Memory B cell (primary cell): ENCODE measurements at regions not wholly inside any gene's neighbourhood (a gene's known extent, or its start where the extent isn't known, plus 50 kb on each side); places are given as distances from the start of the nearest gene placed in this dataset.
"Not testable (repeated sequence)": the region's sequence is repeated elsewhere in the genome, so short reads cannot be mapped to it uniquely, and the experiment has no call there.

Source experiments
- ATAC-seq: fragments of 150-1000 bp; cut with Tn5 transposase; 2 replicates; pipeline ENCODE4 v1.10.0; 2021; ENCODE audit warnings: low read depth, mild to moderate bottlenecking, moderate library complexity
- DNase-seq, 2 donors: peaks; one replicate each; pipeline ENCODE4 v3.0.0; 2022; ENCODE audit warnings: low spot score in 2 of 2
- H3K27ac Mint-ChIP-seq: one replicate; pipeline ENCODE4 v1.8.0; 2022; ENCODE audit warnings: mild to moderate bottlenecking, moderate library complexity, mixed read lengths
- H3K27me3 Mint-ChIP-seq: one replicate; pipeline ENCODE4 v1.8.0; 2022; ENCODE audit warnings: mixed read lengths
- H3K36me3 Mint-ChIP-seq: one replicate; pipeline ENCODE4 v1.8.0; 2022; ENCODE audit warnings: mild to moderate bottlenecking, mixed read lengths
- H3K4me1 Mint-ChIP-seq: one replicate; pipeline ENCODE4 v1.8.0; 2022; ENCODE audit warnings: mixed read lengths
- H3K4me3 Mint-ChIP-seq: one replicate; pipeline ENCODE4 v1.8.0; 2022; ENCODE audit warnings: mild to moderate bottlenecking, moderate library complexity, mixed read lengths
- H3K9me3 Mint-ChIP-seq: one replicate; pipeline ENCODE4 v1.8.0; 2022; ENCODE audit warnings: mixed read lengths

- no peak for ATAC-seq
- Mint-ChIP-seq H3K4me3 (no peak overlapping the region), H3K27me3 (no peaks in the 10 kb centered on the region), H3K9me3 (peaks cover 4% of the 10 kb centered on the region), H3K27ac (no peak overlapping the region), H3K4me1 (no peaks in the 10 kb centered on the region), H3K36me3 (no peaks in the 10 kb centered on the region)
- DNase-seq, result no peak
Observed at GRCh38 chr2:63738019-63738418, 103.7 kb upstream of the UGP2 start.

GRCh38 chr2:63739180-63739579 lies 102.5 kb upstream of the UGP2 start:
- not testable (repeated sequence) for H3K27me3 Mint-ChIP-seq, ATAC-seq, DNase-seq, H3K4me3 Mint-ChIP-seq, H3K27ac Mint-ChIP-seq, H3K36me3 Mint-ChIP-seq, H3K4me1 Mint-ChIP-seq, H3K9me3 Mint-ChIP-seq

GRCh38 chr2:63740020-63740419 lies 101.7 kb upstream of the UGP2 start:
- no peaks in the 10 kb centered on the region for H3K27me3 Mint-ChIP-seq
- H3K4me1 Mint-ChIP-seq, result no peaks in the 10 kb centered on the region
- H3K27ac Mint-ChIP-seq, result no peak overlapping the region
- no peaks in the 10 kb centered on the region for H3K36me3 Mint-ChIP-seq
- no peak overlapping the region for H3K4me3 Mint-ChIP-seq
- H3K9me3 Mint-ChIP-seq, result peaks cover 4% of the 10 kb centered on the region
- no peak for DNase-seq
- no peak for ATAC-seq

GRCh38 chr2:63740943-63741342 lies 100.8 kb upstream of the UGP2 start:
- Mint-ChIP-seq H3K4me1 (no peaks in the 10 kb centered on the region), H3K9me3 (peaks cover 4% of the 10 kb centered on the region), H3K27me3 (peaks cover 1% of the 10 kb centered on the region), H3K4me3 (no peak overlapping the region), H3K36me3 (no peaks in the 10 kb centered on the region), H3K27ac (no peak overlapping the region)
- DNase-seq (no peak), ATAC-seq (no peak)

GRCh38 chr2:63741884-63742579 lies 99.7 kb upstream of the UGP2 start:
- no peaks in the 10 kb centered on the region for H3K4me1 Mint-ChIP-seq
- H3K9me3 Mint-ChIP-seq, result peaks cover 7% of the 10 kb centered on the region
- H3K27me3 Mint-ChIP-seq, result peaks cover 1% of the 10 kb centered on the region
- ATAC-seq, result no peak
- H3K4me3 Mint-ChIP-seq, result no peak overlapping the region
- no peak for DNase-seq
- H3K36me3 Mint-ChIP-seq, result no peaks in the 10 kb centered on the region
- H3K27ac Mint-ChIP-seq, result no peak overlapping the region

- Mint-ChIP-seq H3K27me3 (peaks cover 1% of the 10 kb centered on the region), H3K4me1 (no peaks in the 10 kb centered on the region), H3K27ac (no peak overlapping the region), H3K36me3 (no peaks in the 10 kb centered on the region), H3K4me3 (no peak overlapping the region), H3K9me3 (peaks cover 11% of the 10 kb centered on the region)
- DNase-seq (no peak), ATAC-seq (no peak)
Observed at GRCh38 chr2:63742580-63742976, 99.1 kb upstream of the UGP2 start.

GRCh38 chr2:63743170-63743981 lies 98.3 kb upstream of the UGP2 start:
- Mint-ChIP-seq H3K27me3 (peaks cover 1% of the 10 kb centered on the region), H3K4me1 (no peaks in the 10 kb centered on the region), H3K4me3 (no peak overlapping the region), H3K27ac (no peak overlapping the region), H3K9me3 (peaks cover 11% of the 10 kb centered on the region), H3K36me3 (no peaks in the 10 kb centered on the region)
- no peak for DNase-seq
- ATAC-seq, result no peak

GRCh38 chr2:63743982-63744966 lies 97.4 kb upstream of the UGP2 start:
- H3K4me1 Mint-ChIP-seq, result no peaks in the 10 kb centered on the region
- H3K36me3 Mint-ChIP-seq, result no peaks in the 10 kb centered on the region
- no peak overlapping the region for H3K4me3 Mint-ChIP-seq
- no peak overlapping the region for H3K27ac Mint-ChIP-seq
- ATAC-seq, result no peak
- H3K27me3 Mint-ChIP-seq, result peaks cover 1% of the 10 kb centered on the region
- DNase-seq, result no peak
- peaks cover 8% of the 10 kb centered on the region for H3K9me3 Mint-ChIP-seq

- H3K36me3 Mint-ChIP-seq, DNase-seq, H3K4me3 Mint-ChIP-seq, H3K9me3 Mint-ChIP-seq, H3K4me1 Mint-ChIP-seq, H3K27ac Mint-ChIP-seq, H3K27me3 Mint-ChIP-seq, ATAC-seq: not testable (repeated sequence)
Observed at GRCh38 chr2:63746548-63746947, 95.1 kb upstream of the UGP2 start.

- Mint-ChIP-seq H3K4me3 (no peak overlapping the region), H3K4me1 (peaks cover 3% of the 10 kb centered on the region), H3K27ac (no peak overlapping the region), H3K27me3 (peaks cover 10% of the 10 kb centered on the region), H3K9me3 (peaks cover 5% of the 10 kb centered on the region), H3K36me3 (no peaks in the 10 kb centered on the region)
- DNase-seq, result no peak
- ATAC-seq, result no peak
Observed at GRCh38 chr2:63751901-63752300, 89.8 kb upstream of the UGP2 start.

GRCh38 chr2:63755216-63755615 lies 86.5 kb upstream of the UGP2 start:
- ATAC-seq (no peak), DNase-seq (no peak)
- no peak overlapping the region for H3K27ac Mint-ChIP-seq
- peaks cover 3% of the 10 kb centered on the region for H3K4me1 Mint-ChIP-seq
- no peak overlapping the region for H3K4me3 Mint-ChIP-seq
- no peaks in the 10 kb centered on the region for H3K9me3 Mint-ChIP-seq
- H3K27me3 Mint-ChIP-seq, result peaks cover 12% of the 10 kb centered on the region
- H3K36me3 Mint-ChIP-seq, result no peaks in the 10 kb centered on the region

- H3K4me3 Mint-ChIP-seq, result no peak overlapping the region
- no peak for DNase-seq
Observed at GRCh38 chr2:63755965-63756364, 85.7 kb upstream of the UGP2 start.

GRCh38 chr2:63763391-63763941 lies 78.2 kb upstream of the UGP2 start:
- Mint-ChIP-seq H3K36me3 (no peaks in the 10 kb centered on the region), H3K27me3 (peaks cover 7% of the 10 kb centered on the region), H3K4me3 (no peak overlapping the region), H3K27ac (no peak overlapping the region), H3K4me1 (no peaks in the 10 kb centered on the region), H3K9me3 (peaks cover 7% of the 10 kb centered on the region)
- DNase-seq, result no peak
- ATAC-seq, result no peak

More at GRCh38 chr2:63755965-63756364, 85.7 kb upstream of the UGP2 start:
- H3K9me3 Mint-ChIP-seq, result no peaks in the 10 kb centered on the region
- peaks cover 15% of the 10 kb centered on the region for H3K27me3 Mint-ChIP-seq
- peaks cover 3% of the 10 kb centered on the region for H3K4me1 Mint-ChIP-seq
- H3K36me3 Mint-ChIP-seq, result no peaks in the 10 kb centered on the region
- H3K27ac Mint-ChIP-seq, result no peak overlapping the region
- no peak for ATAC-seq
